ENCODE measurements at regions not wholly inside any gene's neighbourhood (a gene's known extent, or its start where the extent isn't known, plus 50 kb on each side); places are given as distances from the start of the nearest gene placed in this dataset.
A peak's percentile ranks its signal among the peaks of the same experiment; 100 is the strongest.

DNA sequence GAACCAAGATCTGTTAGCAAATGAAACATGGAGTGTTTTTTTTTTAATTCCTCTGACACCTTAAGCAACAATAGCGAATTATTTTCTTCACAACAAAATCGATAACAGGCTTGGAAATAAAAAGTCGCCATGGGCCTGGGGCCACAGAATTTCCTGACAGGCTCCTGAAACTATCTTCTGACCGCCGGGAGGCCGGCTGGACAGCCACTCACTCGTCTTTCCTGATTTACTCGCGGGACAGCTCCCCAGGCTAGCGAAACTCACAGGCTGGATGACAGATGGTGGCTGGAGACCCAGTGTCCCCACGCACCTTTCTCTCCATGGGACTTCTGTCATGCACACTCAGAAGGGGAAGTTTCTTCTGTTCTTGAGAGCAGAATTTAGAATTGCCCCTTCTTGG lies 143.3 kb upstream of the IRX2 start:
- TF ChIP-seq EZH2 (IDR thresholded peaks at IDR 0.05; ENCODE audit: low read depth) (peak; percentile 43; the same call in 1 of the 2 replicates), CTCF (conservative IDR thresholded peaks at IDR 0.05) (no peak)
